PC-9 (cell line): ENCODE measurements at regions not wholly inside any gene's neighbourhood (a gene's known extent, or its start where the extent isn't known, plus 50 kb on each side); places are given as distances from the start of the nearest gene placed in this dataset. TPM values are rescaled to one million over a fixed set of nuclear protein-coding genes. Genes with fewer than 3 reads are reported as not detected.

Source experiments
- BruUV-seq: library from RNA; stranded (reverse); fragments of 400-500 nt; replicated peaks from 2 replicates; lab custom pipeline; 2021; lab: Mats Ljungman, UMichigan
- CTCF ChIA-PET: fragments of 300-600 bp; sonication (Branson Sonifier 250); formaldehyde crosslinking; loops from one replicate; lab custom pipeline; 2022; ENCODE audit warnings: antibody characterized with exemption; lab: Charles Lee
- POLR2A ChIA-PET: fragments of 300-600 bp; sonication (Branson Sonifier 250); formaldehyde crosslinking; loops from one replicate; lab custom pipeline; 2022; ENCODE audit warnings: antibody characterized with exemption; ENCODE audit not compliant: unreplicated experiment; lab: Charles Lee
- DNase-seq, 2 experiments: peaks; one replicate each; pipeline versions ENCODE4 v3.0.0 to v3.0.0-alpha.2; 2015 to 2022; ENCODE audit warnings: mixed read lengths in 1 of 2
- H2AFZ ChIP-seq: fragments of 200-600 bp; sonication (generic); 2 replicates; pipeline ENCODE4 v1.8.1; 2017; ENCODE audit warnings: antibody characterized with exemption
- H3F3A ChIP-seq: fragments of 200-600 bp; sonication (generic); 2 replicates; pipeline ENCODE4 v1.8.1; 2017; ENCODE audit warnings: antibody characterized with exemption, mild to moderate bottlenecking, low read depth; ENCODE audit not compliant: insufficient read depth
- H3K27ac ChIP-seq: fragments of 200-600 bp; sonication (generic); 2 replicates; pipeline ENCODE4 v1.6.1; 2016; ENCODE audit warnings: mixed run types
- H3K27me3 ChIP-seq: fragments of 200-600 bp; sonication (generic); 2 replicates; pipeline ENCODE4 v1.6.1; 2016; ENCODE audit warnings: low read depth, mixed run types; ENCODE audit not compliant: insufficient read depth
- H3K36me3 ChIP-seq: fragments of 200-600 bp; sonication (generic); 2 replicates; pipeline ENCODE4 v1.6.1; 2016; ENCODE audit warnings: low read depth, mixed run types
- H3K4me1 ChIP-seq: fragments of 200-600 bp; sonication (generic); replicated peaks from 2 replicates; pipeline ENCODE4 v1.6.1; 2016; ENCODE audit warnings: mixed run types; ENCODE audit not compliant: insufficient read depth
- H3K4me2 ChIP-seq: fragments of 200-600 bp; sonication (generic); 2 replicates; pipeline ENCODE4 v1.6.1; 2017; ENCODE audit warnings: mixed run types
- H3K4me3 ChIP-seq: fragments of 200-600 bp; sonication (generic); 2 replicates; pipeline ENCODE4 v1.6.1; 2016; ENCODE audit warnings: mixed run types
- H3K79me2 ChIP-seq: fragments of 200-600 bp; sonication (generic); 2 replicates; pipeline ENCODE4 v1.6.1; 2017; ENCODE audit warnings: low read depth, mixed run types
- H3K9me2 ChIP-seq: fragments of 200-600 bp; sonication (generic); 2 replicates; pipeline ENCODE4 v1.8.1; 2017; ENCODE audit warnings: mild to moderate bottlenecking; ENCODE audit not compliant: insufficient read depth
- H3K9me3 ChIP-seq: fragments of 200-600 bp; sonication (generic); 2 replicates; pipeline ENCODE4 v1.8.1; 2016; ENCODE audit warnings: low read depth; ENCODE audit not compliant: insufficient read depth
- H4K20me1 ChIP-seq: fragments of 200-600 bp; sonication (generic); 2 replicates; pipeline ENCODE4 v1.8.1; 2017; ENCODE audit not compliant: insufficient read depth
- EZH2 ChIP-seq: fragments of 200-600 bp; sonication (generic); IDR thresholded peaks from 2 replicates; pipeline ENCODE4 v1.8.0; 2017; ENCODE audit warnings: antibody characterized with exemption, low read depth
- intact Hi-C: fragments of 100-400 bp; cut with micrococcal nuclease; formaldehyde crosslinking; loops from one replicate; pipeline ENCODE4 v1.10.0; 2022; ENCODE audit not compliant: unreplicated experiment
- microRNA-seq: library from miRNA; unstranded; fragments of <30 nt; microRNA quantifications from one replicate; pipeline ENCODE4 v1.2.0, GENCODE V29; 2021; ENCODE audit warnings: borderline number of aligned reads, borderline replicate concordance
- TF ChIP-seq, protein P1 (sequence below): fragments of 200-600 bp; sonication (generic); conservative IDR thresholded peaks from 2 replicates; pipeline ENCODE4 v1.6.1; 2017; ENCODE audit warnings: mixed run types, antibody characterized with exemption, mild to moderate bottlenecking, moderate library complexity

- no TSS peak for BruUV-seq
Observed at GRCh38 chr12:47286676-47287075, 206.9 kb upstream of the AMIGO2 start.

More at GRCh38 chr12:47286676-47287075, 206.9 kb upstream of the AMIGO2 start:
- H3K27me3 ChIP-seq: no peaks in the 10 kb centered on the region
- no peak overlapping the region for H3K4me3 ChIP-seq
- TF ChIP-seq EZH2: no peak
- TF ChIP-seq, protein P1, sequence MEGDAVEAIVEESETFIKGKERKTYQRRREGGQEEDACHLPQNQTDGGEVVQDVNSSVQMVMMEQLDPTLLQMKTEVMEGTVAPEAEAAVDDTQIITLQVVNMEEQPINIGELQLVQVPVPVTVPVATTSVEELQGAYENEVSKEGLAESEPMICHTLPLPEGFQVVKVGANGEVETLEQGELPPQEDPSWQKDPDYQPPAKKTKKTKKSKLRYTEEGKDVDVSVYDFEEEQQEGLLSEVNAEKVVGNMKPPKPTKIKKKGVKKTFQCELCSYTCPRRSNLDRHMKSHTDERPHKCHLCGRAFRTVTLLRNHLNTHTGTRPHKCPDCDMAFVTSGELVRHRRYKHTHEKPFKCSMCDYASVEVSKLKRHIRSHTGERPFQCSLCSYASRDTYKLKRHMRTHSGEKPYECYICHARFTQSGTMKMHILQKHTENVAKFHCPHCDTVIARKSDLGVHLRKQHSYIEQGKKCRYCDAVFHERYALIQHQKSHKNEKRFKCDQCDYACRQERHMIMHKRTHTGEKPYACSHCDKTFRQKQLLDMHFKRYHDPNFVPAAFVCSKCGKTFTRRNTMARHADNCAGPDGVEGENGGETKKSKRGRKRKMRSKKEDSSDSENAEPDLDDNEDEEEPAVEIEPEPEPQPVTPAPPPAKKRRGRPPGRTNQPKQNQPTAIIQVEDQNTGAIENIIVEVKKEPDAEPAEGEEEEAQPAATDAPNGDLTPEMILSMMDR: no peak
- H2AFZ ChIP-seq: no peak overlapping the region
- no peak overlapping the region for H3K4me2 ChIP-seq
- no peak overlapping the region for H3K27ac ChIP-seq
- no peak for DNase-seq
- no peaks in the 10 kb centered on the region for H3K36me3 ChIP-seq
- H3K79me2 ChIP-seq: no peaks in the 10 kb centered on the region
- no peaks in the 10 kb centered on the region for H3K9me2 ChIP-seq
- CTCF ChIA-PET: no interaction called here
- H4K20me1 ChIP-seq: no peaks in the 10 kb centered on the region
- no peaks in the 10 kb centered on the region for H3K4me1 ChIP-seq
- intact Hi-C loops: no loop called here
- POLR2A ChIA-PET: no interaction called here
- peaks cover 12% of the 10 kb centered on the region; the same call in 1 of the 2 replicates for H3K9me3 ChIP-seq
- no peaks in the 10 kb centered on the region for H3F3A ChIP-seq

Small RNAs in the stretch of these regions (microRNA-seq; reads per million reads assigned to microRNA genes)
- gene MIR4494: not detected
